Kidney epithelial cell (primary cell): ENCODE measurements at regions not wholly inside any gene's neighbourhood (a gene's known extent, or its start where the extent isn't known, plus 50 kb on each side); places are given as distances from the start of the nearest gene placed in this dataset.

Experiments
- DNase-seq: peaks from one replicate; pipeline ENCODE4 v3.0.0-alpha.2; 2010; ENCODE audit warnings: low read depth
- H3K27me3 ChIP-seq: 2 replicates; pipeline ENCODE4 v1.6.0; 2011; ENCODE audit warnings: low read length; ENCODE audit not compliant: control insufficient read depth, insufficient read depth
- H3K36me3 ChIP-seq: 2 replicates; pipeline ENCODE4 v1.5.1; 2011; ENCODE audit warnings: low read length; ENCODE audit not compliant: control insufficient read depth, insufficient read depth
- H3K4me3 ChIP-seq: 2 replicates; pipeline ENCODE4 v1.5.1; 2011; ENCODE audit warnings: low read depth, mild to moderate bottlenecking, control low read depth, low read length
- CTCF ChIP-seq: IDR thresholded peaks from 2 replicates; pipeline ENCODE4 v1.5.1; 2011; ENCODE audit warnings: mild to moderate bottlenecking, moderate library complexity, low read length, control low read depth, inconsistent platforms; ENCODE audit not compliant: insufficient read depth, poor library complexity, severe bottlenecking

DNA sequence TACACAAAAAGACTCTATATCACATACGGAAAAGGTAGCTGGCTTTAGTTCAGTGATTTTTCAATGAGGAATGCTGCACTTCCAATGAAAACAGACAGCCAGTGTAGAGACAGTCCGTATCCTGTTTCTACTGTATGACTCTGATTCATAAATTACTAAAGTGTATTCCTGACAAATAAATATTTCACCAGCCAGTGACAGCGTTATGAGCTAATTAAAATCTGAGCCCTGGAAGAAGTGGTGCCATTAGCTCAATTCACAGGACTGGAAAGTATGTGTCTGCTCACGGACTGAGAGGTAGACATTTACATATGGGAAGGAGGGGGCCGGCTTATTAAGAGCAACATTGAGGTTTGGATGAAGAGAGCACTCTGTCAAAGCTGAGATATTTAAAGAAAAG, 207.9 kb upstream of the RBFOX1 start:
- Histone ChIP-seq H3K4me3 (no peak overlapping the region), H3K36me3 (no peaks in the 10 kb centered on the region), H3K27me3 (no peaks in the 10 kb centered on the region)
- TF ChIP-seq CTCF, result no peak
- DNase-seq, result no peak

GRCh38 chr16:7124242-7124641, 208.4 kb upstream of the RBFOX1 start:
- DNase-seq, result no peak
- TF ChIP-seq CTCF, result no peak
- H3K4me3 ChIP-seq, result no peak overlapping the region

DNA sequence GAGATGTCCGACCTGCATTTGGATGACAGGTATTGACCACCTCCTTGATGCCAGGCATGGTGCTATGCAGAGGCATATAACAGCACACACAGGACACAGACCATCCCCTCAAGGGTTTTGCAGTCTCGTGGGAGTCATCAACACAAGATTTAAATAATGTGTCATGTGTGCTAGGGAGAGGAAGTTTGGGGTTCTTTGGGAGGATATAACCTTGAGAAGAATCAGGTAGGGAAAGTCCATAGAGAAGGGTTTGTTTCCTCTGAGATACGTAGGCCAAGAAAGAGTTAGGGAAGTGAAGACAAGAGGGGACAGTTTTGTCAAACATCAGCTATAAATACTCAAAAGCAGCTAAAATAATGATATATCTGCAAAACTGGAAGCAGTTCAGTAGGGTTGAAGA, 215.9 kb upstream of the RBFOX1 start:
- TF ChIP-seq CTCF, result no peak
- Histone ChIP-seq H3K4me3 (no peak overlapping the region), H3K36me3 (no peaks in the 10 kb centered on the region), H3K27me3 (no peaks in the 10 kb centered on the region)
- DNase-seq, result no peak

More at GRCh38 chr16:7124242-7124641, 208.4 kb upstream of the RBFOX1 start:
- Histone ChIP-seq H3K36me3 (no peaks in the 10 kb centered on the region), H3K27me3 (no peaks in the 10 kb centered on the region)

DNA sequence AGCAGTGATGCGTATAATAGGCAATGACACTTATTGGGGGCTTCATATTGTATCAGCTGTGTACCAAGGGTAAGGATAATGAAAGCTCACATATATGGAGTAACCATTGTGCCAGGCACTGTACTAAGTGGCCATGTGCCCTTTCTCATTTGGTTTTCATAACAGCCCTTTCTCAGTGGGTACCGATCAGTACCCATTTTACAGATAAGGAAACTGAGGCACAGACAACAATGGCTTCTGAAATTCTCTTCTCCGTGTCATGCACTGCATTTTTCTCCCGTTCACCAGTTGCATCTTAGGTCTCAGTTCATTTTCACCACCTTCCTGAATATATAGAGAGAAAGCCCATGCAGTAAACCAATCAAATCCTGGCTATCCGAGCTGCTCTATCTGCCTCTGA, 216.7 kb upstream of the RBFOX1 start:
- H3K27me3 ChIP-seq, result no peaks in the 10 kb centered on the region
- no peaks in the 10 kb centered on the region for H3K36me3 ChIP-seq
- H3K4me3 ChIP-seq, result no peak overlapping the region
- no peak for TF ChIP-seq CTCF
- DNase-seq, result no peak

GRCh38 chr16:7113949-7114348, 218.7 kb upstream of the RBFOX1 start:
- H3K27me3 ChIP-seq, result no peaks in the 10 kb centered on the region
- H3K36me3 ChIP-seq, result no peaks in the 10 kb centered on the region
- no peak overlapping the region for H3K4me3 ChIP-seq
- DNase-seq, result no peak
- no peak for TF ChIP-seq CTCF

DNA sequence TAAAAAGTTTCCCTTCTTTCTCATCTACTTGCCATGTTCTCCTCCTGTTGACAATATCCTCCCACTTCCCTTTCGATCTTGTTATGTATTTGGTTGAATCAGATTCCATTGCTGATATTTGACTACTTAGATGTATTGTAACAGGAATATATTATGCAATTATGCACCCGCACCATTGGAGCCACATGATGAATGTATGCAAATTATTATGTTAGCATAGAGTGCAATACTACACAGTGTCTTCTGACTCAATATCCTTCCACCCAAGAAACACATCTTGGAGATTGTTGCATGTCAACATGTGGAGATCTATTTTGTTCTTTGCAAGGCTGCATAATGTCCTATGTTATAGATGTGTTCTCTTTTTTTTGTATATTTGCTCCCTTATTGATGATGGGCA, 219.2 kb upstream of the RBFOX1 start:
- no peak for DNase-seq
- no peaks in the 10 kb centered on the region for H3K27me3 ChIP-seq
- no peak for TF ChIP-seq CTCF
- no peak overlapping the region for H3K4me3 ChIP-seq
- H3K36me3 ChIP-seq, result no peaks in the 10 kb centered on the region
